ENCODE measurements at regions not wholly inside any gene's neighbourhood (a gene's known extent, or its start where the extent isn't known, plus 50 kb on each side); places are given as distances from the start of the nearest gene placed in this dataset.

DNA sequence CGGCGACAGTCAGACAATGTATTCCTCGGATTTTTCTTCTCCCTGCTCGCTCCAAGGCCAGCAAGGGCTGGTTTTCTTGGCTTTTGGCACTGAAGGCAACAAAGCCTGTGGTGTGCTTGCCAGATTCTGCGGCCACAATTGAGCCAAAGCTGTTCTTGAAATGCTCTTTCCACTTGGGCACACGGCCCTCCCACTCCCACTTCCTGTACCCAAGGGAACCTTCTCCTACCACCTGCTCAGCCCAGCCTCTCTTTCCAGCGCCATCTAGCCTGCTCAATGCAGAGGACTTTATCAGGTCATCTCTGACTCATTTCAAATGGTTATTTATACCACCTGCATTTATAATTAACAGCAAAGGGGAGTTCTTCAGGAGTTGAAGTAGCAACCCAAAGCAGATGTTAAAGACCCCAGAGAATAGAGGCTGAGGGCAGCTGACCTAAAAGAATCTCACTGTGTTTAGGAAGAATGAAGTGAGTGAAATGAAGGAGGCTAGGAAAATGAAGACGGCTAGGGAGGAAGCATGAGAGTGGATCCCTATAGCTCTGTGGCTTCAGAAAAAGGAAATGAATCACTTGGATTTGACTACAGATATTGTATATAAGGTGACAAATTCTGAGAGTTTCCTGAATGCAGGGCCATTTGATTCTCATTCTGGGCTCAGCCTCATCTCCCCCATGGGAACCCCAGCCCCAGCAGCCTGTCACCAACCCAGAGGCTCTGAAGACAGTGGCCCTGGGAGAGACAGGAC, 439.0 kb downstream of the ENC1 start:
- no peak for TF ChIP-seq CTCF (IDR thresholded peaks at IDR 0.05; ENCODE audit: borderline replicate concordance, insufficient read depth, low read depth, low read length)
- H3K4me3 ChIP-seq (ENCODE audit: low read depth, low read length) = no peak overlapping the region

- H3K4me3 ChIP-seq (ENCODE audit: low read depth, low read length) = no peak overlapping the region
- TF ChIP-seq CTCF (IDR thresholded peaks at IDR 0.05; ENCODE audit: borderline replicate concordance, insufficient read depth, low read depth, low read length) = no peak
These were observed 440.0 kb downstream of the ENC1 start for GRCh38 chr5:74200560-74200959.

DNA sequence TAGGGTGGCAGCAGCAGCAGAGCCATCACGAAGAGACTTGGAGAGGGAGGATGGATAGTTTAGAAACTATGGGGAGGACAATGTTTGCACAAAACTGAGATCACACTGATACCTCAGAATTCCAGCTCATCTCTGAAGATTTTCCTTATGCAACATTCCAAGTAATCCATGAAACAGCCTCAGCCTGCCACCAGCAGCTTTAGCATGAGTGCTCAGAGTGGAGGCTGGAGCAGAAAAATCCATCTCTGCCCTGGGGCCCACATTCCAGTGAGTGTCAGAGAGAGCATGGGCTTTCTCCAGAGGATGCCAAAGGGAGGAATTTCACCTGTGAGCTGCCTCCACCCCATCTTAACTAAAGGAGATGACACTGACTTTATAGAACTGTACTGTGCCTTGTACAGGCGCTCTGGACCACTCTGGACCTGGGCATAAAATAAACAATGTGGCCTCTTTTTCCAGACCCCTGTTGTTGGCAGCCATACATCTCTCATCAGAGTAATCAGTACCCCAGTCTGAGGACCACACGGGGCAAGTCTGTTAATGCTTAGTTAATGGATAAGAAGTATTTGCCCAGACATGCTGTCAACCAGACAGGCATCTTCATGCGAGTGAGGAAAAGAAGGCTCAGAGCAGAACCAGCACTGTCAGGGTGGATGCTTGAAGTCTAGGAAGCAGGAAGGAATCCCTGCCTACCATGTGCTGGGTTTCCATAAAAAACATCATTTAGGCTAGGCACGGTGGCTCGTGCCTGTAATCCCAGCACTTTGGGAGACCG, 440.9 kb downstream of the ENC1 start:
- no peak overlapping the region for H3K4me3 ChIP-seq (ENCODE audit: low read depth, low read length)
- no peak for TF ChIP-seq CTCF (IDR thresholded peaks at IDR 0.05; ENCODE audit: borderline replicate concordance, insufficient read depth, low read depth, low read length)

GRCh38 chr5:74199005-74199404, 441.5 kb downstream of the ENC1 start:
- no peak for TF ChIP-seq CTCF (IDR thresholded peaks at IDR 0.05; ENCODE audit: borderline replicate concordance, insufficient read depth, low read depth, low read length)
- no peak overlapping the region for H3K4me3 ChIP-seq (ENCODE audit: low read depth, low read length)

DNA sequence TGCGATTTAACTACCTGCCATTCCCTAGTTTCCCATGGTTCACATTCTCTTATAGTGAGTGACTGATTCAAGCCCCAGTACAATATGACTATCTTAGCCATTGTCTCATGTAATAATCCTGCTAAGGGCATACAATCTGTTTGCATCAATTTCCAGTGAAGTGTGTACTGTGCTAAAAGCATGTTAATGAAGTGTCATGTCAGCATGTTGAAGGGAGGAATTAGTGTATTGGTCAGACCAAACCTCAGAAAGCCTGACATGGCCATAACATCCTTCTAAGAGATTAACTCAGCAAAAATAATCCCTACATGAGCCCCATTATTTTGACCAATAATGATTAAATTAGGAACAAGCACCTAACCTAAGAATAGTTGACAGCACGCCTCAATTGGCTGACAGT, 442.4 kb downstream of the ENC1 start:
- no peak overlapping the region for H3K4me3 ChIP-seq (ENCODE audit: low read depth, low read length)
- no peak for TF ChIP-seq CTCF (IDR thresholded peaks at IDR 0.05; ENCODE audit: borderline replicate concordance, insufficient read depth, low read depth, low read length)

- no peak overlapping the region for H3K4me3 ChIP-seq (ENCODE audit: low read depth, low read length)
These were observed 444.3 kb downstream of the ENC1 start for GRCh38 chr5:74196233-74196632.

More at GRCh38 chr5:74196233-74196632, 444.3 kb downstream of the ENC1 start:
- TF ChIP-seq CTCF (IDR thresholded peaks at IDR 0.05; ENCODE audit: borderline replicate concordance, insufficient read depth, low read depth, low read length) = no peak
